PC-3 (cell line): ENCODE measurements at regions not wholly inside any gene's neighbourhood (a gene's known extent, or its start where the extent isn't known, plus 50 kb on each side); places are given as distances from the start of the nearest gene placed in this dataset.

Experiments used
- ATAC-seq: fragments of 200-7000 bp; cut with Tn5 transposase; 2 replicates; pipeline ENCODE4 v1.9.1; 2020; ENCODE audit warnings: mild to moderate bottlenecking, moderate library complexity
- BruUV-seq: library from RNA; stranded (reverse); fragments of 400-500 nt; replicated peaks from 2 replicates; lab custom pipeline; 2021; lab: Mats Ljungman, UMichigan
- CTCF ChIA-PET: fragments of 300-600 bp; sonication (Branson Sonifier 250); formaldehyde crosslinking; loops from one replicate; lab custom pipeline; 2022; ENCODE audit warnings: antibody characterized with exemption; lab: Charles Lee
- POLR2A ChIA-PET: fragments of 300-600 bp; sonication (Branson Sonifier 250); formaldehyde crosslinking; loops from one replicate; lab custom pipeline; 2022; ENCODE audit warnings: antibody characterized with exemption; ENCODE audit not compliant: unreplicated experiment; lab: Charles Lee
- DNase-seq: peaks from one replicate; pipeline ENCODE4 v3.0.0-alpha.2; 2015
- H2AFZ ChIP-seq: fragments of 300-600 bp; sonication (generic); 2 replicates; pipeline ENCODE4 v1.6.0; 2016; ENCODE audit warnings: antibody characterized with exemption, low read length
- H3F3A ChIP-seq: fragments of 300-600 bp; sonication (generic); one replicate; pipeline ENCODE4 v1.6.0; 2017; ENCODE audit warnings: antibody characterized with exemption, low read length, control low read depth, mild to moderate bottlenecking; ENCODE audit not compliant: unreplicated experiment
- H3K27ac ChIP-seq: fragments of 300-600 bp; sonication (generic); 2 replicates; pipeline ENCODE4 v1.5.1; 2016; ENCODE audit warnings: mild to moderate bottlenecking, low read length
- H3K27me3 ChIP-seq: fragments of 300-600 bp; sonication (generic); 2 replicates; pipeline ENCODE4 v1.6.1; 2016; ENCODE audit warnings: low read length, mixed read lengths
- H3K36me3 ChIP-seq: fragments of 300-600 bp; sonication (generic); 2 replicates; pipeline ENCODE4 v1.6.1; 2016; ENCODE audit warnings: low read depth, mixed run types, low read length, mixed read lengths
- H3K4me1 ChIP-seq: fragments of 300-600 bp; sonication (generic); 2 replicates; pipeline ENCODE4 v1.5.1; 2016; ENCODE audit warnings: low read length; ENCODE audit not compliant: insufficient read depth
- H3K4me2 ChIP-seq: fragments of 300-600 bp; sonication (generic); 2 replicates; pipeline ENCODE4 v1.6.0; 2016; ENCODE audit warnings: low read length
- H3K4me3 ChIP-seq: fragments of 300-600 bp; sonication (generic); 2 replicates; pipeline ENCODE4 v1.5.1; 2016; ENCODE audit warnings: mild to moderate bottlenecking, low read length, mixed read lengths
- H3K79me2 ChIP-seq: fragments of 300-600 bp; sonication (generic); 2 replicates; pipeline ENCODE4 v1.6.1; 2017; ENCODE audit warnings: low read length, mixed read lengths
- H3K9ac ChIP-seq: fragments of 300-600 bp; sonication (generic); 2 replicates; pipeline ENCODE4 v1.6.0; 2016; ENCODE audit warnings: mild to moderate bottlenecking, low read length
- H3K9me2 ChIP-seq: fragments of 300-600 bp; sonication (generic); replicated peaks from 2 replicates; pipeline ENCODE4 v1.6.1; 2016; ENCODE audit warnings: mixed run types, low read length, mixed read lengths
- H3K9me3 ChIP-seq: fragments of 300-600 bp; sonication (generic); 2 replicates; pipeline ENCODE4 v1.6.1; 2016; ENCODE audit warnings: low read length, mixed read lengths
- H4K20me1 ChIP-seq: fragments of 300-600 bp; sonication (generic); 2 replicates; pipeline ENCODE4 v1.6.1; 2016; ENCODE audit warnings: low read length, mixed read lengths
- CTCF ChIP-seq: fragments of 300-600 bp; sonication (generic); conservative IDR thresholded peaks from 2 replicates; pipeline ENCODE4 v1.5.1; 2017; ENCODE audit warnings: antibody characterized with exemption, low read depth, mild to moderate bottlenecking, low read length
- EZH2 ChIP-seq: fragments of 300-600 bp; sonication (generic); IDR thresholded peaks from one replicate; pipeline ENCODE4 v1.6.1; 2017; ENCODE audit warnings: antibody characterized with exemption, mild to moderate bottlenecking, low read length; ENCODE audit not compliant: unreplicated experiment
- EZH2phosphoT487 ChIP-seq: fragments of 300-600 bp; sonication (generic); IDR thresholded peaks from 2 replicates; pipeline ENCODE4 v1.6.1; 2018; ENCODE audit warnings: mild to moderate bottlenecking, antibody characterized with exemption, low read length, borderline replicate concordance
- intact Hi-C: fragments of 100-400 bp; cut with micrococcal nuclease; formaldehyde crosslinking; loops from 2 replicates; pipeline ENCODE4 v1.9.0; 2023

DNA sequence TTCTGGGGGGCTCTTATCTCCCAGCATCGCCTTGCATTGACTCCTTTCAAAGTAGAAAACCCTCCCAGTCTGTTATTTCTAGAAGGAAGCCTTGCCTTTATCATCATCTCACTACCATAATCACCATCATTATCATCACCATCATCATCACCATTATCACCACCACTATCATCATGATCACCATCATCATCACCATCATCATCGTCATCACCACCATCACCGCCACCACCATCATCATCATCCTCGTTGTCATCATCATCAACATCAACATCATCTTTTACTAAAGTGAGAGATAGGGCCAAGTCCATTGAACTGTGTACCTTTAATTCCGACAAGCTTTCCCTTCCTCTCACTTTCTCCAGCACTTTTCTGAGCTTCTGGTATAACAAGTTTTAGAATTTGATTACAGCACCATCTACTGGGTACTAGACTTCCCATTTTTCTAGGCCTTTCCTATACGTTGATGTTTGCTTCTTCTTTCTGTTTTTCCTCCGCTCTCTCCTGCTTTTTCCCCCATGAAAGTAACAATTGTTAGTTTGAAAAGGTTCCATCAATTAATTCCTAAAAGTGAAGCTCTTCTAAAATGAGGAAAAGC lies 226.4 kb downstream of the BUB3 start:
- 0 out of 2 replicates have a peak overlapping the region, but pooled peaks have one; percentile 14 for H3K4me3 ChIP-seq
- no peaks in the 10 kb centered on the region for H4K20me1 ChIP-seq
- ChIA-PET CTCF (interaction anchor here (0.6 to 0.7 kb wide), 3 partner anchors 224 to 338 kb away, joined by 3 to 5 read pairs (median 3); no protein-coding TSS in a partner anchor), POLR2A (no interaction called here)
- no peak overlapping the region for H3K9ac ChIP-seq
- BruUV-seq = no TSS peak
- DNase-seq (peak; percentile 69), ATAC-seq (peak; percentile 39)
- no peaks in the 10 kb centered on the region for H3K9me2 ChIP-seq
- H3K79me2 ChIP-seq = no peaks in the 10 kb centered on the region
- peaks cover 39% of the 10 kb centered on the region for H3K4me1 ChIP-seq
- H3K4me2 ChIP-seq = peak overlapping the region; percentile 66
- no peaks in the 10 kb centered on the region for H3F3A ChIP-seq
- H3K27ac ChIP-seq = peak overlapping the region; percentile 65
- TF ChIP-seq EZH2 (no peak), CTCF (peak; percentile 66), EZH2phosphoT487 (no peak)
- H3K27me3 ChIP-seq = no peaks in the 10 kb centered on the region
- H3K9me3 ChIP-seq = no peaks in the 10 kb centered on the region
- 0 out of 2 replicates have a peak overlapping the region, but pooled peaks have one; percentile 40 for H2AFZ ChIP-seq
- intact Hi-C loops = loop anchor here (1.0 to 10.0 kb wide), 5 partner anchors 174 to 337 kb away; partner anchors contain the start of gene BUB3
- no peaks in the 10 kb centered on the region for H3K36me3 ChIP-seq

- Histone ChIP-seq H3F3A (no peaks in the 10 kb centered on the region), H3K9me3 (no peaks in the 10 kb centered on the region), H3K9me2 (no peaks in the 10 kb centered on the region), H3K9ac (no peak overlapping the region; the same call in 1 of the 2 replicates), H3K36me3 (no peaks in the 10 kb centered on the region), H3K79me2 (no peaks in the 10 kb centered on the region), H3K4me2 (peak overlapping the region; percentile 66), H3K27ac (peak overlapping the region; percentile 65), H4K20me1 (no peaks in the 10 kb centered on the region), H3K4me1 (peaks cover 39% of the 10 kb centered on the region), H3K4me3 (0 out of 2 replicates have a peak overlapping the region, but pooled peaks have one; percentile 14), H2AFZ (peak overlapping the region; percentile 40; the same call in 1 of the 2 replicates), H3K27me3 (no peaks in the 10 kb centered on the region)
- intact Hi-C loops = loop anchor here (2.0 to 10.0 kb wide), 2 partner anchors 174 to 226 kb away; partner anchors contain the start of gene BUB3
- ChIA-PET POLR2A (no interaction called here), CTCF (interaction anchor here (0.6 kb wide), 1 partner anchor 338 kb away, joined by 3 read pairs; no protein-coding TSS in a partner anchor)
- no TSS peak for BruUV-seq
- peak; percentile 73 for DNase-seq
- TF ChIP-seq CTCF = no peak
- no peak for TF ChIP-seq EZH2
- TF ChIP-seq EZH2phosphoT487 = no peak
- peak; percentile 76 for ATAC-seq
Observed at GRCh38 chr10:123381224-123381623, 227.0 kb downstream of the BUB3 start.

GRCh38 chr10:123382491-123382890 lies 228.3 kb downstream of the BUB3 start:
- no peaks in the 10 kb centered on the region for H3K79me2 ChIP-seq
- no peak overlapping the region for H3K9ac ChIP-seq
- no TSS peak for BruUV-seq
- no peaks in the 10 kb centered on the region for H3K9me3 ChIP-seq
- POLR2A ChIA-PET = no interaction called here
- H2AFZ ChIP-seq = no peak overlapping the region
- H3K4me2 ChIP-seq = no peak overlapping the region
- H3K27me3 ChIP-seq = no peaks in the 10 kb centered on the region
- no peak overlapping the region for H3K4me3 ChIP-seq
- no peak overlapping the region for H3K27ac ChIP-seq
- TF ChIP-seq EZH2 = no peak
- no peak for TF ChIP-seq EZH2phosphoT487
- TF ChIP-seq CTCF = no peak
- no peaks in the 10 kb centered on the region for H3F3A ChIP-seq
- no peaks in the 10 kb centered on the region for H4K20me1 ChIP-seq
- peaks cover 32% of the 10 kb centered on the region for H3K4me1 ChIP-seq
- DNase-seq = no peak
- intact Hi-C loops = loop anchor here (10.0 kb wide), 1 partner anchor 172 kb away; no protein-coding TSS in a partner anchor
- H3K9me2 ChIP-seq = no peaks in the 10 kb centered on the region
- H3K36me3 ChIP-seq = no peaks in the 10 kb centered on the region
- CTCF ChIA-PET = no interaction called here
- no peak for ATAC-seq
